ENCODE measurements at regions not wholly inside any gene's neighbourhood (a gene's known extent, or its start where the extent isn't known, plus 50 kb on each side); places are given as distances from the start of the nearest gene placed in this dataset.

GRCh38 chr7:27299861-27300260, 57.3 kb downstream of the EVX1 start:
- no peak for TF ChIP-seq CTCF (conservative IDR thresholded peaks at IDR 0.05; ENCODE audit: low read depth, low read length)

DNA sequence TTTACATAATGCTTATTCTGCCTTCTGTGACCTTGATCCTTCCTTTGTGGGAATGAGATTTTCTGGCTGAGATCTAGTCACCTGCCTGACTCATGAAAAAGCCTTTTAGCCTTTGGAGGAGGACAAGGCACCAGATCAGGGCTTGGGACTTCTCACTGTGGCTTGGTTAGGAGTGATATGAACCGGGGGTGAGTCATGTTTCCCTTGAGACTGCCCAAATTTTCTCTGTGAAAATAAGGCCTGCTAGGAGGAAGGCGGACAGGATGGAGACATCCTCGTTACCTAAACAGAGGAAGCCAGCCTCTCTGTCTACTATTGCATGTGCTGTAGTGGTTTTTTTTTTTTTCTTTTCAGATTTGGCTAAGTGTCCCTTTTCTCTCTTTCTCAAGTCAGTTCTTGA, 57.8 kb downstream of the EVX1 start:
- H3K4me3 ChIP-seq (ENCODE audit: low read depth, low read length): no peak overlapping the region
- DNase-seq (ENCODE audit: low read depth): no peak
- TF ChIP-seq CTCF (conservative IDR thresholded peaks at IDR 0.05; ENCODE audit: low read depth, low read length): no peak

More at GRCh38 chr7:27299861-27300260, 57.3 kb downstream of the EVX1 start:
- H3K4me3 ChIP-seq (ENCODE audit: low read depth, low read length): no peak overlapping the region
- no peak for DNase-seq (ENCODE audit: low read depth)

GRCh38 chr7:27302590-27302989, 60.0 kb downstream of the EVX1 start:
- no peak for TF ChIP-seq CTCF (conservative IDR thresholded peaks at IDR 0.05; ENCODE audit: low read depth, low read length)

DNA sequence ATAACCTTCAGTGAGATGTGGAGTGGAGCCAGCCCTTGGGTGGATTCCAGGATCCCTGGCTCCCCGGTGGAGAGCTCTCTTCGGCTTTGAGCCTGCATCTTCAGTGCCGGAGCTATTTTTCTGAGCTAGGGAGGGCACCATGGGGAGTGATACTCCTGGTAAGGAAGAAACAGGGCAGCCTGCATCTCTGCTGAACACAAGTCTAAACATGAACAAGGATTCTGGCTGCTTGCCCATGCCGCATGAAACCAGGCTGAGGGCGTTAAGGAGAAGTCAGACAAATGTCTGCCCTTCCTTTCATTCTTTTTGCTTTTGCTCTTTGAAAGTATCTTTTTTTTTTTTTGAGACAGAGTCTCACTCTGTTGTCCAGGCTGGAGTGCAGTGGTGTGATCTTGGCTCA, 60.4 kb downstream of the EVX1 start:
- no peak for TF ChIP-seq CTCF (conservative IDR thresholded peaks at IDR 0.05; ENCODE audit: low read depth, low read length)

More at GRCh38 chr7:27302590-27302989, 60.0 kb downstream of the EVX1 start:
- H3K4me3 ChIP-seq (ENCODE audit: low read depth, low read length): no peak overlapping the region
- DNase-seq (ENCODE audit: low read depth): no peak

GRCh38 chr7:27305854-27306253, 63.3 kb downstream of the EVX1 start:
- DNase-seq (ENCODE audit: low read depth): no peak
- no peak for TF ChIP-seq CTCF (conservative IDR thresholded peaks at IDR 0.05; ENCODE audit: low read depth, low read length)
- H3K4me3 ChIP-seq (ENCODE audit: low read depth, low read length): no peak overlapping the region

More for the DNA sequence above, 60.4 kb downstream of the EVX1 start:
- no peak overlapping the region for H3K4me3 ChIP-seq (ENCODE audit: low read depth, low read length)
- DNase-seq (ENCODE audit: low read depth): no peak

DNA sequence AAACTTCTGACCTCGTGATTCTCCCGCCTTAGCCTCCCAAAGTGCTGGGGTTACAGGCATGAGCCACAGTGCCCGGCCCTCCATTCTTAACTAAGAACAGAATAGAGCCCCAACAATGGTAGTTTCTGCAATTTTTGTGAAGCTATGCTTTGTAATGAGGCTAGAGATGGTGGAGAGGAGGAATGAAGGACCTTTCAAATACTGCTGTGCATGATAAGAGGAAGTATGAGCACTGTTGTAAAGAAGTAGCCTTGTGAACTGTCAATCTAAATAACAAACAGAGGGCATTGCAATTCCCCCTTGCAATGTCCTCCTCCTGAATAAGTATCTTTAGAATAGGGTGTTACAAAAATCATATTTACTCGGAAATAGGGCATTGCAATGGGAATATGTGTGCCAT, 70.2 kb downstream of the EVX1 start:
- DNase-seq (ENCODE audit: low read depth): no peak
- no peak for TF ChIP-seq CTCF (conservative IDR thresholded peaks at IDR 0.05; ENCODE audit: low read depth, low read length)
- H3K4me3 ChIP-seq (ENCODE audit: low read depth, low read length): no peak overlapping the region

- no peak for DNase-seq (ENCODE audit: low read depth)
- TF ChIP-seq CTCF (conservative IDR thresholded peaks at IDR 0.05; ENCODE audit: low read depth, low read length): no peak
- H3K4me3 ChIP-seq (ENCODE audit: low read depth, low read length): no peak overlapping the region
Measured at GRCh38 chr7:27314111-27314510, 71.5 kb downstream of the EVX1 start.
